GM21717 (cell line): ENCODE measurements at regions not wholly inside any gene's neighbourhood (a gene's known extent, or its start where the extent isn't known, plus 50 kb on each side); places are given as distances from the start of the nearest gene placed in this dataset.

ENCODE experiments used
- ATAC-seq: cut with Tn5 transposase; IDR thresholded peaks from one replicate; pipeline ENCODE4 v1.9.1; 2021; ENCODE audit warnings: mild to moderate bottlenecking, moderate library complexity; ENCODE audit not compliant: unreplicated experiment

DNA sequence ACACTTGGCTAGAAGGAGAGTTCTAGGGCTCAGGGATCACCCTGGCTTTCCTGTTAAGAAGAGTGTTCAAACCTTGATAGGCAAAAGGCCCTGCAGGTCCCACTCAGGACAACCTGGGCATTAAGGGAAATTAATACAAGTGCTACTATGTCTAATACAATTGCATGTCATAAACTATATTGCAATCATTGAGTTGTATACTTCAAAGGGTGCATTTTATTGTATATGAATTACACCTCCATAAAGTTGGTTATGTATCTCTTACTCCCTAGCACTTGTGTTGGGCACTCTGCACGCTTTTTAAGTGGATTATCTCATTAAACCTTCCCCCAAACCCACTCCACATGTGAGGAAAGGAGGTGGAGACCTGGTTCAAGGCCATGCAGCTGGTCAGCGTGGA is 172.1 kb upstream of the GLI2 start:
- no peak for ATAC-seq

DNA sequence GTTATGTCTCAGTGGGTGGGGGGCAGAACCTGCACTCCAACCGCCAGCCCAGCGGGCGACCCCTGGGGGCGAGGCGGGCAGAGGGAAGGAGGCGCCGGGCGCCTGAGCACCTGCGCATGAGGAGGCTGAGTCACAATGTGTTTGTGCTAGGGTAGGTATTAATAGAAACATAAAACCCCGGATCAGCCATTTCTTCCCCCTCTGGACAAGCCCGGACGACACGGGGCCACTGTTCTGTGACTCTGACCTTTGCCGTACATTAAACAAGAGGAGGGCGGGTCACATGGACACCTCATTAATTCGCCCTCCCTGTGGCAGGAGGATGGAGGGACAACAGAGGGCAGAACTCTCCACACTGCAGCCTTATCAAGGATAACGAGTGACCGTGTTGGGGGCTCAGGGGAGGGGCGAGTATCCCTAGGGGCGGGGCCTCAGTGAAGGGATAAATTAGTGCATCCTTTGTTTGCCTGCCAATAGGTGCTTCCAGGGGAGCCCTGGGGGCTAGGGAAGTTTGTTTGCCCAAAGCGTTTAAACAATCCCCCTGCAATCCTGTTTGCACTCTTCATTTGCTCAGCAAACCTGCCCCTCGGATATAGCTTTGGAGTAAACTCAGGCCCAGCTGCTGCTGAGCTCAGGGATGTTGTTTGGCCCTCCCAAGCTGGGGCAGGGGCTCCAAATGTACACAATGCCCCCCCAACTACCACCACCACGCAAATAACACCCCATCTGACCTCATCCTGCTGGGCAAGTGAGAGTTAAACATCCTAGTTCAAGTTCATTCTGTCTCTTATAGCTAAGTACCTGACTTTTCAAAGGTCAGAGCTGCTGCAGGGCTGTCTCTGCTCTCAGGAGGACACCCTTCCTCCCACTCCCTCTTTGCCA is 171.2 kb upstream of the GLI2 start:
- ATAC-seq: no peak

DNA sequence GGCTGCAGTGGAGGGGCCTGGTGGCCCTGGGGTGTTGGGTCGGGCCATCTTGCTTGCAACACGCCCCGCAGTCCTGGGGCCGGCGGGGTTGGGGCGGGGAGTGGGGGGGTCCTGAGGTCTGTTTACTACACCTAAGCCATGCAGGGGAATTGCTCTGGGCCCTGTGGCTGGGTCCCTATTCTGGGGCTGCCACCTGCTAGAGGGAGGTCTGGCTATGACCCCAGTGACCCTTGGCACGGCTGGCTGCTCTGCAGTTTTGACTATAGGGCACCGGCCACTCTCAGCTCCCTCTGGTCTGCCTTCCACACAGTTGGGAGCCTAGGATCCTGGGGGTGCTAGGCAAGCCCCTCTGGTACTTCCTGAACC is 170.6 kb upstream of the GLI2 start:
- no peak for ATAC-seq

- ATAC-seq: no peak
These were observed 169.7 kb upstream of the GLI2 start for GRCh38 chr2:120565929-120566328.

DNA sequence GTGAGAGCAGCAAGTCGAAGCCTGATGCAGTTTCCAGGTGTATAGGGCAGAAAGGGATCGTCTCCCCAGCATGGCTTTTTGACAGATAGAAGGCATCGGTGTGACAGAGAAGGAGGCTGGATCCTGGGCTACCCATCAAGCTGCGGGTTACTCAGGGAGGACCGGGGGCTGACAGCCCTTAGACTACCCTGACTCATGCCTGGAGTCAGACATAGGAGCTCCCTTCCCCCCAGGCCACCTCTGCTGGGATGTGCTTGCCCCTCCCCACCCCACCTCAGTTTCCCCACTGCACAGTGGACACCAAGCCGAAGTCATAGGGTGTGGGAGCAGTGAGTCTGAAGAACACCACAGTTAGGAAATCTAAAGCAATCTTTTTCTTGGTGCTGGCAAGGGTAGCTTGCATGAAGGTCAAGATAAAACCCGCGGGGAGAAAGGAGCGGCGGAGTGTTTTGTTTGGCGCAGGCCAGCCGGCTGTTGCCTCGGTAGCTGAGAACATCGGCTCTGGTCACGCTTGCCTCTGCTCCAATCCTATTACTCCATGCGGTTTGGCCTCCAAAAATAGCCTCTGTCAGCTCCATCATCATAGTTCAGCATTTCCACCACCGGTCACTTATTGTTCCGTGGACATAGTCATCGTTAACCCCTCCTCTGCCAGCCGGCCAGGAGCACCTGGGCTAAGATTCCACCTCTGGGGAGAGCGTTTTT is 169.2 kb upstream of the GLI2 start:
- ATAC-seq: no peak

GRCh38 chr2:120567128-120567527 is 168.5 kb upstream of the GLI2 start:
- ATAC-seq: no peak

DNA sequence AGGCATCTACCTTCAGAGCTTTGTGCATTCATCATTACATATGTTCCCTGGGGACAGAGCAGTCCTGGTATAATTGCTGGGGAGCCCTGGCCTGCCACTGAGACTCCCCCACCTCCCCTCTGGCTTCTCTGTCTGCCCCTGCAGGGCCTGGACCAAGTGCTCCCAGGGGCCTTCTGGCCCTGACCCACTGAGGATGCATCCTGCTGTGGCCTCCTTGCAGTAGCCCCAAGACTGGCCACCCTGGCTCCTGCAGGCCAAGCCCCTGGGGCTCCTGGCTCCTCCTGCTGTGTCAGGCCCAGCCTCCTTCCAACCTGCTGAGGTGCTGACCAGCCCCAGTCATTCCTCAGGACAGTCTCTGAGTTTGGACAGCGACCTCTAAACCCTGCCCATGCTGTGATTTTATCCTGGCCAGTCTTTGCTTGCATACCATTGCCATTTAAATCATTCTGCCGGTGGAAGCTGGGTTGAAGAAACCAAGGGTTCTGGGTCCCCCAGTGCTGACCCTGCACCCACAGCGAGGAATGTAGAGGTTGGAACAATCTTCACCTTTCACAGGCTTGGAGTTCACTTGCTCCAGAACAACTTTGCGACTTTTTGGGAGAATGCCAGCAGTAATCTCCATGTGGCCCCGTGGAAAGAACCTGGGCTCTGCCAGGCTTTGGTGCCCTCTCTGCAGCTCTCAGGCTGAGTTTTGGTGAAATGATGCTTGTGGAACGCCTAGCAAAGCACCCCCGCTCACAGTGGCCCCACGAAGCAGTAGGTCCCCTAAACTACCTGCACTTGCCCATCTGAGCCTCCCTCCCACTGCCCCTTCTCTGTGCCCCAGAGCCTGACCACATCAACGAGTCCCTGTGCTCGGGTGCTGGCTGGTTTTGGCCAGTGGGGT is 167.3 kb upstream of the GLI2 start:
- ATAC-seq: no peak

- no peak for ATAC-seq
These were observed 166.7 kb upstream of the GLI2 start for GRCh38 chr2:120568975-120569268.

- ATAC-seq: no peak
These were observed 165.7 kb upstream of the GLI2 start for GRCh38 chr2:120570001-120570400.

DNA sequence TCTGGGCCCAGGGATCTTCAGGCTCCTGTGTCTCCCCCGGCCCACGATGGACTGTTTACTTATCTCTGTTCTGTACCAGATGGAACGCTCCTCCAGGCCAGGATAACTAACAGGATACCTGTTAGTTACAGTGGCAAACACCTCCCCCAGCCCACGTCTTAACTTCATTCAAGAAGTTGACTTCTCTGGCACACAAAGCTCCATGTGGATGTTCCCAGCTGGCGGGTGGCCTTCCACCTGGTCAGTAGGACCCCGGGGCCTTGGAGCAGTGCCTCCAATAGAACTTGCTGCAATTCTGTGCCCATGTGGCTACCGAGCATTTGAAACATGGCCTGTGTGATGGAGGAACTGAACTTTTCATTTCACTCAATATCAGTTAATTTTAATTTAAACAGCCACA is 165.1 kb upstream of the GLI2 start:
- no peak for ATAC-seq

DNA sequence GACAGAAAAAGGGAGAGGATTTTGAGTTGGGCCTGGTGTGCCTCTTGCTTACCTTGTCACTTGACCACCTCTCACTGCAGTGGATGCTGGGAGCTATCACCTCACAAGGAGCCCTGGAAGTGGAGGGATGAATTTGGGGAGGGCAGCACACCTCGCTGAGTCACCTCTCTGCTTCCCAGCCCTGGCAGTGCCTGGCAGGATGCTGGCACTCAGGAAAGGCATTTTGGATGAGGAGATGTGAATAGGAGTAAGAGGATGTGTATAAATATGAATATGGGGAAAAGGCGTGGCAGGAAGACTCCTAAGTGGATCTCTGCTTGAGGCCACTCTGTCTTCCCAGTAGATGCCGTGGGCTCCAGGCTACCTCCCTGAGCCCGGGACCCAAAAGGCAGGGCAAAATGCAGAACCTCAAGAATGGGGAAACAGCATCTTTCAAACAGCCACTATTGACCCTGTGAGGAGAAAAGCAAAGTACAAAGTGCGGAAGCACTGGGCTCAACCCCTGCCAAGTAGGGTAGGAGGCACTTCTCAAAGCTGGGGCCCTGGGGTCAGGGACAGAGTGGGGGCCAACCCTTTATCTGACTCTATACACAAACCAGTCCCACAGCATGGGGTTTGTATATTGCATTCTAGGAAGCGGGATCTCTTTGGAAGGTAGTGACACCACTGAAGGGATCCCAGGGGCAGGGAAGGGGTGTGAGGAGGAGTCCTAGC is 164.5 kb upstream of the GLI2 start:
- no peak for ATAC-seq

DNA sequence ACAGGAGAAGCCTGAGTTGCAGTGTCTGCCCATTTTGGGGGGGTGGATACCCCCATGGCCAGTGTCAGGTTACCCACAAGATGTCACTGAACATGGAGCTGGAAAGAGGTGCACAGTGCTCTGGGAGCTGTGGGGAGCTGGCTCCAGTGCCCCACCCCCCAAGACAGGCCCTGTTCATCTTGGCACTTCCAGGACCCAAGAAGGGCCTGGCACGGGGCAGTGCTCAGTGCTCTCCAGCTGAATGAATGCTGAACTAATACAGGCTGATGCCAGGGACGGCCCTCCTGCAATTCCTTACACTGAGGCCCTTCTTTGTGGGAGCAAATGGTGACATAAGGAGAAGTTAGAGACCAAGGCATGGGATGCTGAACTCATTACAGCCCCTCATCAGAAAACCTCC is 163.4 kb upstream of the GLI2 start:
- no peak for ATAC-seq

GRCh38 chr2:120574620-120575019 is 161.0 kb upstream of the GLI2 start:
- no peak for ATAC-seq

DNA sequence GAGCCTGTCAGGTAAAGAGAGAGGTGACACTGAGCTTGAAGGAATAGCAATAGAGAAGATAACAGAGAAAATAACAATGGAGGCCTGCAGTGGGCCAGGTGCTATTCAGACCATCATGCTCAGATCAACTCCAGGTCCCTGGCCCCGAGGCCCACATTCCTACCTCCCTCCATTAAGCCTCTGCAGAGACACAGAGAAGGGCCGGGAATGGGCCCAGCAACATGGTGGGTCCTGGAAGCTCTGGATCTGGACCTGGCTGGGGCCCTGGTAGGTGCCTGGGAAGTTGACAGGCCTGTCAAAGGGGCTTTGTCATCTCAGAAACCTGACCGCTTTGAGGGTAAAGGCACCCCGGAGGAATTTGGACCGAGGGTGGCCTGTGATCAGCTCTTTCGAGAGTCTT is 159.7 kb upstream of the GLI2 start:
- ATAC-seq: no peak

DNA sequence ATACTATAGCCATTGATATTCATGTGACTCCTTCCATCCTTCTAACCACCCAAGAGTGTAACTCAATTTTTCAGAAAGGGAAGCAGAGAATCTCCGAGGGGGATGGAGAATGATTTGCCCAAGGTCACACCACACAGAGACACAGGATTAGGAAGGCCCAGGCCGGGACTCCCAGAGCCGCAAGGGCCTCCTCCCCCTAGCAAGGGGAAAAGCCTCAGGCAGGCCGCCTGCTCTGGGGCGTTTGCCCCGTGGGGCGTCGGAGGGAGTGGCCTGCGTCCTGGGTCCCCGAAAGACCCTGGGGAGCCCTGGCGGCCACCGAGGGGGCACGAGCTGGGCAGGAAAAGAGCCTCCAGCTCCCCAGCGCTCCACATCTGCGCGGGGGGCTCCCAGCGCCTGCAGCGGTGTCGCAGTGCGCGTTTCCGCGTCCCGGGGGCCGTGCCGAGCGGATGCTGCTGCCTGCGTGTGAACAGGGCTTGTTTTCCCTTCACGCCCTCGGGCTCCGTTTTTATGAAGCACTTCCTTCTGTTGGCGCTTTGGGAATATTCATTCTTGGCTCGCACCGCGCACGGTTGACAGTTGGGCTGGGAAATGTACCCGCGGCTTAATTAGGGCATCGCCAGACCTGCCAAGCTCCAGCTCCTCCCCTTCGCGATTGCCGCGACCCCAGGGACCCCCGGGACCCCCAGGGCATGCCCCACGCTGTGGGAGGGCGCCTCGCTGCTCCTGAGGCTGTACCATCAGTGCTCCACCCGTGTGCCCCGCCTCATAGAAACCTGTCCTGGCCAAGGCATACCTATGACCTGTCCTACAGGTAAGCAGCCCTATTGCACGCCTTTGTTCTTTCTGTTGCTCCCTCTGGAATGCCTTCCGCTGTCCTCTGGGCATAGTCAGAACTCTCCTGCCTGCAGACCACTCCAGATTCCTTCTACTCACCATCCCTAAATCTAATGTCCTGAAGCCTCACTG is 158.9 kb upstream of the GLI2 start:
- ATAC-seq: no peak

DNA sequence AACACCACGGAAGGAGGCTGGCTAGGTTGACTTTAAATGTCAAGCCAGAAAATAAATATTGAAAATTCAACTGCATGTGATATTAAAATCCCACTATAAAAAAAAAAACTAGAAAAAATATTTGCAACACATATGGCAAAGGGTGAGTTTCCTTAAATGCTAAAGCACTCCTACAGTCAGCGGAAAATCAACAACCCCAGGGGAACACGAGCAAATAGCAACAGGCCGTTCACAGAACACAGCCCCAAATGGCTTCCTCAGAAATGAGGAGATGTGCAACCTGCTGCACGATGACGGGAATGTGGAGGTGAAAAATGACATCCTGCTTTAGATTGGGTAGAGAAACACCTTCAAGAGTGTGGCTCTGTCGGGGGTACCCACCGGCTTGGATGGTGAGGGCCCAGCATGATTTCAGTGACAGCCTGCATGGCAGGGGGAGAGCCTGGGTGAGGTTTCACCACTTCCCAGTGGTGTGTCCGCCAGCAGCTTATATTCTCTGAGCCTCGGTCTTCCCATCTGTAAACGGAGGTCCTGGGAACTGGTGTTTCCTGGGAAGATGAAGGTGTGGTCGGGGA is 157.9 kb upstream of the GLI2 start:
- no peak for ATAC-seq

GRCh38 chr2:120578576-120579352 is 156.9 kb upstream of the GLI2 start:
- ATAC-seq: no peak

DNA sequence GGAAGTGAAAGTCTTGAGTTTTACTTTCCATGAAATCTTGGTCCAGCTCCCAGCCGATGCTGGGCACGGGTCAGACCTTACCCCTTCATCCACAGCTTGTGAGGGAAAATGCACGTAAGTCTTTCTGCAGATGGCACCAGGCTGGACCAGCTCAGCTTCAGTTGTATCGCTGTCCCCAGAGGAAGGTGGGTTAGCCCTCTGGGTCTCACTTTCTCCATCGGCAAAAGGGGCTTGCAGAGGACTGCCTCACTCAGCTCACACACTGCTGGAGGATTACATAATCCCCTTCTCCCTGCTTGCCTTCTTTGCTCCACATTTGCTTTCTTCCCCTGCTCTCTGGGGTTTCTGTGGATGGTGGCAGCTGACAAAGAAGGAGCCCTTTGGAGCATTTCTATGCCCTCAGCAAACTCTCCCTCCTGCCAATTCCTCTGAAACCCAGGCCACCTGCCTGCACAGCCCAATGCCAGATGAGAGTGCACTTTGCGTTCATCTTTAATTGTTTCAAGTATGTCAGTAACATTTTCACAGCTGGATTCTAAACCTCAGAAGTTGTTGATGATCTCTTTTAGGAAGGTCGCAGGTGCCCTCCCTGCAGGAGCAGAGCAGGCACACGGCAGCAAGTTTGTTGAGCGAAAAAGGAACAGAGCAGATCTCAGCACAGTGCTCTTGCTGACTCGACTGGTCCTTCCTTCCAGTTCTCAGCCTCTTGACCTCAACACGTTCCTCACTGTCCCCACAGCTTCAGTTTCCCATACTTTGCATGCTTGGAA is 155.6 kb upstream of the GLI2 start:
- ATAC-seq: no peak
